B cell (primary cell): ENCODE measurements at regions not wholly inside any gene's neighbourhood (a gene's known extent, or its start where the extent isn't known, plus 50 kb on each side); places are given as distances from the start of the nearest gene placed in this dataset.

Source experiments
- ATAC-seq: fragments of 200-7000 bp; cut with Tn5 transposase; one replicate; pipeline ENCODE4 v1.10.0; 2021; ENCODE audit warnings: low read depth, mild to moderate bottlenecking, moderate number of reproducible peaks, moderate library complexity
- CTCF ChIA-PET: fragments of 350-600 bp; sonication (Branson Sonifier 250); formaldehyde crosslinking; loops from one replicate; lab custom pipeline; 2021; ENCODE audit warnings: antibody characterized with exemption, inconsistent platforms; lab: Charles Lee
- POLR2A ChIA-PET: fragments of 350-600 bp; sonication (Branson Sonifier 250); formaldehyde crosslinking; loops from one replicate; lab custom pipeline; 2021; ENCODE audit warnings: antibody characterized with exemption; lab: Charles Lee
- DNase-seq: peaks from one replicate; pipeline ENCODE4 v3.0.0; 2013
- H2AFZ ChIP-seq: 2 replicates; pipeline ENCODE4 v1.6.1; 2012; ENCODE audit warnings: mild to moderate bottlenecking, low read depth, low read length; ENCODE audit not compliant: insufficient read depth, poor library complexity, severe bottlenecking
- H3K27ac ChIP-seq, 2 donors: 1 replicate in 1 of 2; 2 replicates in 1 of 2; pipeline ENCODE4 v1.5.1; 2012 to 2013; ENCODE audit warnings: low read length in 2 of 2, mild to moderate bottlenecking in 2 of 2, moderate library complexity in 1 of 2
- H3K27me3 ChIP-seq, 4 experiments: fragments of 200-600 bp in 1 of 4; sonication (generic) in 1 of 4; replicated peaks in 1 of 4; 1 replicate in 2 of 4; 2 replicates in 2 of 4; pipeline versions ENCODE4 v1.6.1 to v1.7.0; 2013 to 2016; ENCODE audit warnings: low read length in 3 of 4, mild to moderate bottlenecking in 2 of 4, mixed read lengths in 1 of 4, moderate library complexity in 1 of 4; ENCODE audit not compliant: insufficient read depth in 4 of 4, control insufficient read depth in 3 of 4; ENCODE audit errors: control extremely low read depth in 1 of 4
- H3K36me3 ChIP-seq, 2 experiments: replicated peaks in 1 of 2; 1 replicate in 1 of 2; 2 replicates in 1 of 2; pipeline versions ENCODE4 v1.6.1 to v1.7.1; 2013; ENCODE audit warnings: low read length in 1 of 2; ENCODE audit not compliant: insufficient read depth in 2 of 2, control insufficient read depth in 1 of 2; ENCODE audit errors: control extremely low read depth in 1 of 2, extremely low read depth in 1 of 2
- H3K4me1 ChIP-seq, 2 donors: fragments of 200-600 bp in 1 of 2; sonication (generic) in 1 of 2; 1 replicate in 1 of 2; 2 replicates in 1 of 2; pipeline versions ENCODE4 v1.5.1 to v1.6.1; 2013 to 2017; ENCODE audit warnings: low read length in 2 of 2; ENCODE audit not compliant: control insufficient read depth in 2 of 2, insufficient read depth in 2 of 2
- H3K4me2 ChIP-seq: replicated peaks from 2 replicates; pipeline ENCODE3; 2012; ENCODE audit warnings: mild to moderate bottlenecking, low read depth, low read length; ENCODE audit not compliant: poor library complexity, severe bottlenecking
- H3K4me3 ChIP-seq, 5 experiments: fragments of 200-600 bp in 1 of 5; sonication (generic) in 1 of 5; 1 replicate in 3 of 5; 2 replicates in 2 of 5; pipeline versions ENCODE4 v1.5.1 to v1.7.0; 2011 to 2016; ENCODE audit warnings: low read length in 4 of 5, mild to moderate bottlenecking in 4 of 5, low read depth in 2 of 5, control low read depth in 1 of 5, moderate library complexity in 1 of 5; ENCODE audit not compliant: insufficient read depth in 1 of 5; ENCODE audit errors: control extremely low read depth in 1 of 5, extremely low read depth in 1 of 5
- H3K79me2 ChIP-seq: fragments of 200-600 bp; sonication (generic); one replicate; pipeline ENCODE4 v1.6.0; 2016; ENCODE audit warnings: low read length; ENCODE audit not compliant: control insufficient read depth, insufficient read depth
- H3K9ac ChIP-seq: fragments of 200-600 bp; sonication (generic); 2 replicates; pipeline ENCODE4 v1.6.1; 2017; ENCODE audit warnings: mild to moderate bottlenecking, low read length, moderate library complexity
- H3K9me3 ChIP-seq, 3 donors: one replicate each; pipeline versions ENCODE4 v1.6.1 to v1.7.1; 2013; ENCODE audit warnings: low read length in 2 of 3; ENCODE audit not compliant: control insufficient read depth in 2 of 3, insufficient read depth in 1 of 3; ENCODE audit errors: control extremely low read depth in 1 of 3
- H4K20me1 ChIP-seq: 2 replicates; pipeline ENCODE4 v1.6.0; 2012; ENCODE audit warnings: mild to moderate bottlenecking, low read length; ENCODE audit not compliant: insufficient read depth, control insufficient read depth, poor library complexity, severe bottlenecking
- H3K27ac Mint-ChIP-seq: one replicate; pipeline ENCODE4 v1.8.0; 2021; ENCODE audit warnings: mixed read lengths
- H3K27me3 Mint-ChIP-seq: one replicate; pipeline ENCODE4 v1.8.0; 2021; ENCODE audit warnings: mixed read lengths
- H3K4me1 Mint-ChIP-seq: one replicate; pipeline ENCODE4 v1.8.0; 2021; ENCODE audit warnings: mixed read lengths
- H3K4me3 Mint-ChIP-seq: one replicate; pipeline ENCODE4 v1.8.0; 2021; ENCODE audit warnings: mixed read lengths
- H3K9me3 Mint-ChIP-seq: one replicate; pipeline ENCODE4 v1.8.0; 2022; ENCODE audit warnings: mixed read lengths; ENCODE audit not compliant: insufficient read depth
- EZH2 ChIP-seq: IDR thresholded peaks from 2 replicates; pipeline ENCODE4 v1.6.1; 2012; ENCODE audit warnings: borderline replicate concordance, low read depth, mild to moderate bottlenecking, moderate library complexity, low read length; ENCODE audit not compliant: insufficient read depth, poor library complexity, severe bottlenecking
- whole genome bisulfite sequencing: methylation state at CpG from one replicate; pipeline ENCODE4 v1.1.5; 2013; ENCODE audit warnings: missing lambda C conversion rate; ENCODE audit not compliant: insufficient coverage; 5-methylcytosine and 5-hydroxymethylcytosine counted together
- intact Hi-C: fragments of 100-400 bp; cut with micrococcal nuclease; formaldehyde crosslinking; loops from one replicate; pipeline ENCODE4 v1.10.0; 2022
- TF ChIP-seq, protein P1 (sequence below): fragments of 200-600 bp; IDR thresholded peaks from one replicate; pipeline ENCODE4 v1.8.0; 2022; ENCODE audit warnings: antibody characterized with exemption, mild to moderate bottlenecking

DNA sequence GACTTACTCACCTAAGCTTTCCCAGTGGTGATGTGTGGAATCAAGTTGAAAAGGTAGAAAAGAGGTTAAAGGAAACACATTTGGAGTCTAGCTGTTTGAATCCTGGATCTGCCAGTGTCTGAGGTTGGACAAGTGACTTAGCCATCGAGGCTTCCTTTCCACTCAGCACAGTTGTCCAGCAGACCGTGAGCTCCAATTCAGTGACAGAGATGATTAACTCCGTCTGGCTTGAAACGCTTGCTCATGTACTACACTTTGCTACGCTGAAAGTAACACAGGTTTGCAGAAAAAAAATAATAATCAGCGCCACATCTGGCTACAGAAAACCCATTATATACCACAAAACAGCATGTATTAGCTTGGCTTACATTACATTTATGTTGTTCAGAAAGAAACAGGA lies 364.9 kb upstream of the MCTP2 start:
- no peak overlapping the region for H3K27ac Mint-ChIP-seq
- no peak for DNase-seq
- Histone ChIP-seq H3K27ac (no peak overlapping the region), H3K9ac (no peak overlapping the region), H2AFZ (no peak overlapping the region), H3K79me2 (no peaks in the 10 kb centered on the region), H3K27me3 (no peaks in the 10 kb centered on the region), H3K4me1 (no peaks in the 10 kb centered on the region), H3K4me3 (no peak overlapping the region), H3K9me3 (peaks cover 0 to 4% (median 0%) of the 10 kb centered on the region in 3 donors), H4K20me1 (no peaks in the 10 kb centered on the region), H3K4me2 (no peak overlapping the region), H3K36me3 (no peaks in the 10 kb centered on the region)
- H3K27me3 Mint-ChIP-seq = no peaks in the 10 kb centered on the region
- TF ChIP-seq, protein P1, sequence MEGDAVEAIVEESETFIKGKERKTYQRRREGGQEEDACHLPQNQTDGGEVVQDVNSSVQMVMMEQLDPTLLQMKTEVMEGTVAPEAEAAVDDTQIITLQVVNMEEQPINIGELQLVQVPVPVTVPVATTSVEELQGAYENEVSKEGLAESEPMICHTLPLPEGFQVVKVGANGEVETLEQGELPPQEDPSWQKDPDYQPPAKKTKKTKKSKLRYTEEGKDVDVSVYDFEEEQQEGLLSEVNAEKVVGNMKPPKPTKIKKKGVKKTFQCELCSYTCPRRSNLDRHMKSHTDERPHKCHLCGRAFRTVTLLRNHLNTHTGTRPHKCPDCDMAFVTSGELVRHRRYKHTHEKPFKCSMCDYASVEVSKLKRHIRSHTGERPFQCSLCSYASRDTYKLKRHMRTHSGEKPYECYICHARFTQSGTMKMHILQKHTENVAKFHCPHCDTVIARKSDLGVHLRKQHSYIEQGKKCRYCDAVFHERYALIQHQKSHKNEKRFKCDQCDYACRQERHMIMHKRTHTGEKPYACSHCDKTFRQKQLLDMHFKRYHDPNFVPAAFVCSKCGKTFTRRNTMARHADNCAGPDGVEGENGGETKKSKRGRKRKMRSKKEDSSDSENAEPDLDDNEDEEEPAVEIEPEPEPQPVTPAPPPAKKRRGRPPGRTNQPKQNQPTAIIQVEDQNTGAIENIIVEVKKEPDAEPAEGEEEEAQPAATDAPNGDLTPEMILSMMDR = no peak
- TF ChIP-seq EZH2 = no peak
- ATAC-seq = no peak
- 90% methylated on average over 3 of the region's 6 CpGs for WGBS
- POLR2A ChIA-PET = no interaction called here
- intact Hi-C loops = no loop called here
- CTCF ChIA-PET = no interaction called here
- H3K4me1 Mint-ChIP-seq = no peaks in the 10 kb centered on the region
- H3K4me3 Mint-ChIP-seq = no peak overlapping the region
- no peaks in the 10 kb centered on the region for H3K9me3 Mint-ChIP-seq

- no peaks in the 10 kb centered on the region for H3K36me3 ChIP-seq
Measured at GRCh38 chr15:93865586-93865985, 365.8 kb upstream of the MCTP2 start.

More at GRCh38 chr15:93865586-93865985, 365.8 kb upstream of the MCTP2 start:
- no peak overlapping the region for H3K4me3 Mint-ChIP-seq
- Histone ChIP-seq H4K20me1 (no peaks in the 10 kb centered on the region), H3K4me3 (no peak overlapping the region), H3K27ac (no peak overlapping the region), H2AFZ (no peak overlapping the region), H3K9ac (no peak overlapping the region), H3K4me2 (no peak overlapping the region), H3K27me3 (no peaks in the 10 kb centered on the region), H3K79me2 (no peaks in the 10 kb centered on the region), H3K4me1 (no peaks in the 10 kb centered on the region), H3K9me3 (peaks cover 0 to 4% (median 0%) of the 10 kb centered on the region in 3 donors)
- DNase-seq (no peak), ATAC-seq (no peak)
- ChIA-PET POLR2A (no interaction called here), CTCF (interaction anchor here (0.6 kb wide), 1 partner anchor 430 kb away, joined by 5 read pairs; no protein-coding TSS in a partner anchor)
- WGBS = 100% methylated on average over 3 of the region's 4 CpGs
- intact Hi-C loops = no loop called here
- no peaks in the 10 kb centered on the region for H3K9me3 Mint-ChIP-seq
- TF ChIP-seq, protein P1 = no peak
- TF ChIP-seq EZH2 = no peak
- no peaks in the 10 kb centered on the region for H3K4me1 Mint-ChIP-seq
- no peaks in the 10 kb centered on the region for H3K27me3 Mint-ChIP-seq
- no peak overlapping the region for H3K27ac Mint-ChIP-seq
